HFF-Myc (cell line): ENCODE measurements at regions not wholly inside any gene's neighbourhood (a gene's known extent, or its start where the extent isn't known, plus 50 kb on each side); places are given as distances from the start of the nearest gene placed in this dataset.

Experiments used
- DNase-seq: peaks from one replicate; pipeline ENCODE4 v3.0.0-alpha.2; 2011; ENCODE audit warnings: low read depth; ENCODE audit errors: extremely low read depth
- H3K4me3 ChIP-seq: replicated peaks from 2 replicates; pipeline ENCODE4 v1.5.1; 2011; ENCODE audit warnings: low read depth, mild to moderate bottlenecking, control low read depth, low read length
- CTCF ChIP-seq: IDR thresholded peaks from 2 replicates; pipeline ENCODE4 v1.5.1; 2012; ENCODE audit warnings: mild to moderate bottlenecking, low read depth, low read length, control low read depth; ENCODE audit errors: missing control alignments

DNA sequence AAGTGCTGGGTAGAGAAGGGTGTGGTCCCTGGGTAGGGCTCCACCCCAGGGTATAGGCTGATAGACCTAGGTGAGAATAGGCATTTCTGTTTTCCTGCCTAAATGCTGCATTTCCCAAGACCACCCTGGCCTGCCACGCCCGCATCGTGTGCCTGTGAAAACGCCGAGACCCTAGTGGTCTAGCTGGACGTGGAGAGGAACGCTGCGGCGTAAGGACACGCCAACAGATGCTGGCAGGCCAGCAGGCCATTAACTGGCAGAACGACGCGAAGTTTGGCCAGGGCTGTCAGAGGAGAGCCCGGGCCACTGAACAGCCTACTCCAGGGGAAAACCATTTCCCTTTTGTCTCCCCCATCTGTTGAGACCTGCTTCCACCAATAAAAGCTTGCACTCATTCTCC, 373.2 kb upstream of the FIGN start:
- DNase-seq, result no peak
- H3K4me3 ChIP-seq, result no peak overlapping the region
- TF ChIP-seq CTCF, result no peak

- TF ChIP-seq CTCF, result no peak
- H3K4me3 ChIP-seq, result no peak overlapping the region
- no peak for DNase-seq
Measured at GRCh38 chr2:164103271-164103670, 367.5 kb upstream of the FIGN start.

DNA sequence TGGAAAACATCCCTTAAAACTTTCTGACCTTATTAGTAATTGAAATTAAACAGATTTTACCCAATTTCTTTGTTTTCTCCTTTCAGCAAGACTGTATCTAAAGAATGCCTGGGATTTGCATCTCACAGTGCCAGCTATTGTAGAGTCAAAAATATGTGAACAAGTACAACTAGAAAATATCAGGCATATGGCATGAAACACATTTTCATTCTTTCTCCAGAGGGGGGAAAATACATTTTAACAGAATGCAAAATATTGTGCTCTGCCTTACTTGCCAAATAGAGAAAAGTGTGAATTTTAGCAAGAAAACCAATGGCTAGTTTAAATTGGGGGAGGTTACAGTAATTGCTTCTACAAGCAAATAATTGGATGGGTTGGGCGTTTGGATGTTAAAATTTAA, 366.6 kb upstream of the FIGN start:
- no peak for TF ChIP-seq CTCF

GRCh38 chr2:164091673-164092072, 355.9 kb upstream of the FIGN start:
- no peak for DNase-seq
- no peak for TF ChIP-seq CTCF
- no peak overlapping the region for H3K4me3 ChIP-seq

More for the DNA sequence above, 366.6 kb upstream of the FIGN start:
- no peak for DNase-seq
- no peak overlapping the region for H3K4me3 ChIP-seq

DNA sequence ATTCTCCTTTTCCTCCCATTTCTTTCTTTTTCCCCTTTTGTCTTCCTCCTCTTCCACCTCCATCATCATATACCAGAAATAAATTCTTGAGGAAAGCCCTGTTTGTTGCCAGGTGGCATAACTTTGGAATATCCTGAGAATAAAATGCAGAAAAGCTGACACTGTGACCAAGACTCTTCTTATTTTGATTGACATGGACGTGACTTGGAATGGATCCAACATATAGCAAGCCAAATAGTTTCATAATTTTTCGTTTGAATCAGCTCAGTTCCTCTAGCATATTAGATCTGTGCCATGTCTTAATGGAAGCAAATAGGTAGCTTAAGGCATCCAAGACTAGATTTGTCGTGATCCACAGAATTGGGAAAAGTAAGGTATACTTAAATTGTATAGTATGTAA, 354.7 kb upstream of the FIGN start:
- DNase-seq, result no peak
- H3K4me3 ChIP-seq, result no peak overlapping the region
- no peak for TF ChIP-seq CTCF

GRCh38 chr2:164084066-164084465, 348.3 kb upstream of the FIGN start:
- no peak for TF ChIP-seq CTCF
- H3K4me3 ChIP-seq, result no peak overlapping the region
- DNase-seq, result no peak

DNA sequence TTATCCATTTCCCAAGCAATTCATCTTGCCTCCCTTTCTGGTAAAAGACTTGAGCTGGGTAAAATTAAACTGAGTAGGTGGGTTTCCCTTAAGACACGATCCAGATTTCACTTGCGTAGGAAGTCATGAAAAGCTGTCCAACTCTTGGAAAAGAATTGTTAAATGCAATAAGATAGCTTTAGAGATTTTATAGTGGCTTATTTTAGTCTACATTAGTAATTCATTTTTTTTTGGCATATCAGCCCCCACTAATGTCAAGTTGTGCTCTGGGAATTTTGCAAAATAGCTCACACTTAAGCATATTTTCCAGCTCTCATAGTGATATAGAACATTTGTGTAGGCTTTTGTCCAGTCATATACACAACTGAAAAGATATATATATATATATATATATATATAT, 344.7 kb upstream of the FIGN start:
- TF ChIP-seq CTCF, result no peak
- DNase-seq, result no peak
- no peak overlapping the region for H3K4me3 ChIP-seq
